ENCODE measurements at regions not wholly inside any gene's neighbourhood (a gene's known extent, or its start where the extent isn't known, plus 50 kb on each side); places are given as distances from the start of the nearest gene placed in this dataset.
A peak's percentile ranks its signal among the peaks of the same experiment; 100 is the strongest.

- no peak for TF ChIP-seq CTCF (IDR thresholded peaks at IDR 0.05)
- TF ChIP-seq POLR2A (IDR thresholded peaks at IDR 0.05) = no peak
- H3K4me1 ChIP-seq = no peaks in the 10 kb centered on the region
- H3K27me3 ChIP-seq = no peaks in the 10 kb centered on the region
- intact Hi-C loops (cut with DNase I) = no loop called here
- no peak overlapping the region for H3K4me3 ChIP-seq
- H3K9me3 ChIP-seq = no peaks in the 10 kb centered on the region
- H3K27ac ChIP-seq = no peak overlapping the region
- WGBS, 2 donors = 78 to 85% methylated on average over 4 of the region's 4 CpGs
- no peak for DNase-seq
- H3K36me3 ChIP-seq = no peaks in the 10 kb centered on the region
Observed at GRCh38 chr13:77406644-77407440, 79.9 kb upstream of the MYCBP2 start.

GRCh38 chr13:77398825-77399620 lies 72.1 kb upstream of the MYCBP2 start:
- H3K4me1 ChIP-seq = no peaks in the 10 kb centered on the region
- TF ChIP-seq CTCF (IDR thresholded peaks at IDR 0.05) = no peak
- TF ChIP-seq POLR2A (IDR thresholded peaks at IDR 0.05) = no peak
- no peak for DNase-seq
- H3K27me3 ChIP-seq = no peaks in the 10 kb centered on the region
- H3K4me3 ChIP-seq = no peak overlapping the region
- no peaks in the 10 kb centered on the region for H3K36me3 ChIP-seq
- intact Hi-C loops (cut with DNase I) = no loop called here
- 67 to 72% methylated on average over 3 of the region's 3 CpGs for WGBS, 2 donors
- H3K27ac ChIP-seq = no peak overlapping the region
- H3K9me3 ChIP-seq = no peaks in the 10 kb centered on the region

GRCh38 chr13:77397636-77398035 lies 70.7 kb upstream of the MYCBP2 start:
- Histone ChIP-seq H3K36me3 (no peaks in the 10 kb centered on the region), H3K9me3 (no peaks in the 10 kb centered on the region), H3K27me3 (no peaks in the 10 kb centered on the region), H3K4me1 (peaks cover 0 to 4% (median 0%) of the 10 kb centered on the region in 3 donors), H3K27ac (no peak overlapping the region), H3K4me3 (no peak overlapping the region)
- DNase-seq = no peak
- intact Hi-C loops (cut with DNase I) = no loop called here
- WGBS, 2 donors = 77 to 89% methylated on average over 2 of the region's 2 CpGs
- TF ChIP-seq CTCF (IDR thresholded peaks at IDR 0.05) (no peak), POLR2A (IDR thresholded peaks at IDR 0.05) (no peak)

- H3K36me3 ChIP-seq = no peaks in the 10 kb centered on the region
- TF ChIP-seq POLR2A (IDR thresholded peaks at IDR 0.05) = no peak
- TF ChIP-seq CTCF (IDR thresholded peaks at IDR 0.05) = no peak
- DNase-seq = no peak
- H3K4me1 ChIP-seq = peaks cover 0 to 55% (median 9%) of the 10 kb centered on the region in 3 donors
- H3K27me3 ChIP-seq = no peaks in the 10 kb centered on the region
- intact Hi-C loops (cut with DNase I) = no loop called here
- H3K9me3 ChIP-seq = peaks cover 0 to under 1% (median 0%) of the 10 kb centered on the region in 3 donors
- peak overlapping the region in 3 of 4 donors; percentile 47 to 77 (median 71) for H3K27ac ChIP-seq
- peak overlapping the region in 2 of 4 donors; percentile 12 to 14 for H3K4me3 ChIP-seq
Observed at GRCh38 chr13:77391475-77391874, 64.6 kb upstream of the MYCBP2 start.

GRCh38 chr13:77390391-77390790 lies 63.5 kb upstream of the MYCBP2 start:
- no peak for TF ChIP-seq POLR2A (IDR thresholded peaks at IDR 0.05)
- no peak for TF ChIP-seq CTCF (IDR thresholded peaks at IDR 0.05)
- Histone ChIP-seq H3K9me3 (peaks cover 0 to 10% (median 6%) of the 10 kb centered on the region in 3 donors), H3K4me1 (peaks cover 0 to 55% (median 9%) of the 10 kb centered on the region in 3 donors), H3K36me3 (no peaks in the 10 kb centered on the region), H3K27ac (peak overlapping the region in 2 of 4 donors; percentile 71 to 77), H3K27me3 (no peaks in the 10 kb centered on the region), H3K4me3 (no peak overlapping the region)
- intact Hi-C loops (cut with DNase I) = no loop called here
- WGBS, 2 donors = 50 to 55% methylated on average over 3 of the region's 3 CpGs
- DNase-seq = no peak

Data from esophagus squamous epithelium (tissue), 5 donors.